ENCODE measurements at regions not wholly inside any gene's neighbourhood (a gene's known extent, or its start where the extent isn't known, plus 50 kb on each side); places are given as distances from the start of the nearest gene placed in this dataset.

- ATAC-seq (no peak), DNase-seq (ENCODE audit: low spot score) (no peak)
- H3K27ac Mint-ChIP-seq, result no peak overlapping the region
- TF ChIP-seq CTCF (conservative IDR thresholded peaks at IDR 0.05; ENCODE audit: low read depth in 2 of 2), result no peak
- no peak for TF ChIP-seq ETS1 (IDR thresholded peaks at IDR 0.05)
- TF ChIP-seq ZNF114 (CRISPR knock-in tag; IDR thresholded peaks at IDR 0.05), result no peak
- TF ChIP-seq EZH2phosphoT487 (IDR thresholded peaks at IDR 0.05; ENCODE audit: unreplicated experiment), result no peak
- no peak for TF ChIP-seq STAT1 (IDR thresholded peaks at IDR 0.05; ENCODE audit: unreplicated experiment)
- TF ChIP-seq REST (IDR thresholded peaks at IDR 0.05; ENCODE audit: unreplicated experiment), result no peak
- no peak for TF ChIP-seq EZH2 (IDR thresholded peaks at IDR 0.05; ENCODE audit: low read depth, unreplicated experiment)
- TF ChIP-seq NANOG (IDR thresholded peaks at IDR 0.05; ENCODE audit: borderline replicate concordance), result no peak
- no peak for TF ChIP-seq ZNF331 (CRISPR knock-in tag; IDR thresholded peaks at IDR 0.05; ENCODE audit: low read depth)
- no peak for TF ChIP-seq ZNF462 (CRISPR knock-in tag; IDR thresholded peaks at IDR 0.05)
- no peak for TF ChIP-seq CREB1 (CRISPR knock-in tag; IDR thresholded peaks at IDR 0.05; ENCODE audit: low read depth)
- no peak for TF ChIP-seq JUNB (IDR thresholded peaks at IDR 0.05; ENCODE audit: unreplicated experiment)
- Histone ChIP-seq H3K9me2 (ENCODE audit: insufficient read depth) (no peaks in the 10 kb centered on the region), H4K20me1 (replicated peaks; ENCODE audit: insufficient read depth) (no peaks in the 10 kb centered on the region), H3K27me3 (ENCODE audit: insufficient read depth) (no peaks in the 10 kb centered on the region), H3F3A (replicated peaks; ENCODE audit: low read depth) (no peaks in the 10 kb centered on the region), H3K4me3 (no peak overlapping the region), H3K36me3 (ENCODE audit: insufficient read depth) (no peaks in the 10 kb centered on the region), H2AFZ (no peak overlapping the region; the same call in 1 of the 2 replicates), H3K27ac (ENCODE audit: low read depth) (no peak overlapping the region), H3K4me1 (ENCODE audit: insufficient read depth) (no peaks in the 10 kb centered on the region), H3K4me2 (no peak overlapping the region), H3K79me2 (replicated peaks; ENCODE audit: insufficient read depth) (no peaks in the 10 kb centered on the region)
- no peaks in the 10 kb centered on the region for H3K27me3 Mint-ChIP-seq (ENCODE audit: insufficient read depth, low read depth, poor library complexity)
- H3K9me3 Mint-ChIP-seq, result no peaks in the 10 kb centered on the region; the same call in 2 of the 3 replicates
- H3K4me1 Mint-ChIP-seq, result peaks cover 8% of the 10 kb centered on the region; the same call in 2 of the 3 replicates
- no peak overlapping the region for H3K4me3 Mint-ChIP-seq
- H3K36me3 Mint-ChIP-seq (ENCODE audit: low read depth), result no peaks in the 10 kb centered on the region
These were observed 1567.8 kb upstream of the SLC10A2 start for GRCh38 chr13:104634016-104634415.

Measured in GM23338 (cell line).